GM21367 (cell line): ENCODE measurements at regions not wholly inside any gene's neighbourhood (a gene's known extent, or its start where the extent isn't known, plus 50 kb on each side); places are given as distances from the start of the nearest gene placed in this dataset.
"Not testable (repeated sequence)": the region's sequence is repeated elsewhere in the genome, so short reads cannot be mapped to it uniquely, and the experiment has no call there.

Experiments
- ATAC-seq: cut with Tn5 transposase; IDR thresholded peaks from one replicate; pipeline ENCODE4 v1.9.1; 2021; ENCODE audit not compliant: unreplicated experiment

DNA sequence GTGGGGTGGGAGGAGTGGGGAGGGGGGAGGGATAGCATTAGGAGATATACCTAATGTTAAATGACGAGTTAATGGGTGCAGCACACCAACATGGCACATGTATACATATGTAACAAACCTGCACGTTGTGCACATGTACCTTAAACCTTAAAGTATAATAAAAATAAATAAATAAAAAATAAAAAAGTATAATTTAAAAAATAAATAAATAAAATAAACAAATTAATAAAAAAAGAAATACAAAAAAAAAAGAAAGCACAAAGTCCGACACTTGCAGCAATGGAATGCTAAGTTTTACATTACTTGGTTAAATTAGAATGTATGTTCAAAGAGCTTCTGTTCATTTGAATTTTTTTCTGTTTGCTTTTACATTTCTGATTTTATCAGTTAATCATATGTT, 236.5 kb upstream of the POGK start:
- not testable (repeated sequence) for ATAC-seq

GRCh38 chr1:166603296-166603695, 236.0 kb upstream of the POGK start:
- ATAC-seq: no peak

DNA sequence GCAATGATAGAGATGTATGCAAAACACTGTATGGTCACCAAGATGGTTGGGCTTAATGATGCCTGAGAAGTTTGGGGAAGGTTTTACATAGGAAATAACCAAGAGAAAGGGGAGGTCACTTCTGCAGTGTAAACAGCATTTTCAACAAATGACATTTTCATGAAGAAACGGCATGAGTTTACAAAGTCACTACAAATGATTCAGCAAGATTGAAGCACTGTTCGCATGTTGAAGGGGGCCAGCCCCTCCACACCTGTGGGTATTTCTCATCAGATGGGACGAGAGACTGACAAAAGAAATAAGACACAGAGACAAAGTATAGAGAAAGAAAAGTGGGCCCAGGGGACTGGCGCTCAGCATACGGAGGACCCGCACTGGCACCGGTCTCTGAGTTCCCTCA, 234.1 kb upstream of the POGK start:
- ATAC-seq: no peak

GRCh38 chr1:166612886-166613285, 226.4 kb upstream of the POGK start:
- no peak for ATAC-seq

- no peak for ATAC-seq
Measured at GRCh38 chr1:166616206-166616605, 223.1 kb upstream of the POGK start.

DNA sequence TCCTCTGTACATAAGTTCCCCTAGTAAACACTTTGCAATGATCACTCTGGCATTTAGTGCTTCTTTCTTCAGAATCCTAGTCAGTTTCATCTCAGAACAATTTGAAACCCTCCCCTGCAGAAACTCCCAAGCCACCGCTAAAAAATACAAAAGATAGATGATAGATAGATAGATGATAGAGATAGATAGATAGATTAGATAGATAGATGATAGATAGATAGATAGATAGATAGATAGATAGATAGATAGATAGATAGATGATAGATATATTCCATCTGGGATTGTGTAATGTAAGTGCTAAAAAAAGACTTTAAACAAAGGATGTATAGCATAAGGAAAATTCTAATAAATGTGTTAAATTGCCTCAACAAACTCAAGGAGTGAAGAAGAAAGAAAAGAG, 212.6 kb upstream of the POGK start:
- ATAC-seq: no peak

GRCh38 chr1:166627558-166627957, 211.7 kb upstream of the POGK start:
- ATAC-seq: no peak

- no peak for ATAC-seq
Measured at GRCh38 chr1:166628259-166628658, 211.0 kb upstream of the POGK start.

- no peak for ATAC-seq
Measured at GRCh38 chr1:166629946-166630345, 209.3 kb upstream of the POGK start.

DNA sequence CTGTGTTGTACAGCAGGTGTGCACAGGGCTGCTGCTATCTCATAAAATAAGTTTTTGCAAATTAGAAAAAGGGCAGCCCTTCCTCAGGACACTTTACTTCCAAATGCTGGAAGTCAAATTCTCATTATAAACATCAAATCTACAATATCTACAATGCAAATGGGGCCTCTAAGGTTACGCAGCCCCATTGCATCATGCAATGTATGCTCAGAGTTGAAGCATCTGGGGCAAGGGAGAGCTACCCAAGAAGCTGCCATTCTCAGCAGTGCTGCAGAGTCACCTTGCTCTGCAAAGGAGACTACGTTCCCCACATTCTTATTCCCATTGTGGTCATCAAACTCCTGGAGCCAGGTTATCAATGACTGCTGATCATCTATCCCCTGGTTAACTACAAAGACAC, 208.9 kb upstream of the POGK start:
- ATAC-seq: no peak

DNA sequence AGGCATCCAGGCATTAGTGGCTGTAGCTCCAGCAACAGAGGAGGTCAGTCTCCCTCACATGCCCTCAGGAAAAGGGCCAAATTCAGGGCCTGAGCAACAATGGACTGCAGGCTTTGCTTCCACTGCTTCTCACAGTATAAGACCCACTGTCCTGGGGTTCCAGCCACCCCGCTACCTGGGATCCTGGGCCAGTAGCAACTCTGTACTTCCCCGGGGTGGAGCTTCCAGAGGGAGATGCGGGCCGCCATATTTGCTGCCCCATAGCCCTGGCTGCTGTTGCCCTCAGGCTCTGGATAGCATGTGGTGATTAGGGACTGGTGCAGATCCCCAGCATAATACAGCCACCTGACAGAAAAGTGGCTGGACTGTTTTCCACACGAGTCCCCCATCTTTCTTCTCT, 201.1 kb upstream of the POGK start:
- ATAC-seq: no peak

DNA sequence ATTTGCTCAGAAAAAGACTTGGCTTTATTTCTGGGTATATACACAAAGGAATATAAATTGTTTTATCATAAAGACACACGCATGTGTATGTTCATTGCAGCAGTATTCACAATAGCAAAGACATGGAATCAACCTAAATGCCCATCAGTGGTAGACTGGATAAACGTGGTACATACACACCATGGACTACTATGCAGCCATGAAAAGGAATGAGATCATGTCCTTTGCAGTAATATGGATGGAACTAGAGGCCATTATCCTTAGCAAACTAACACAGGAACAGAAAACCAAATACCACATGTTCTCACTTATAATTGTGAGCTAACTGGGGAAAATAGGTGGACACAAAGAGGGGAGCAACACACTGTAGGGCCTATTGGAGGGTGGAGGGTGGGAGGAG, 182.0 kb upstream of the POGK start:
- not testable (repeated sequence) for ATAC-seq

GRCh38 chr1:166666790-166667189, 172.5 kb upstream of the POGK start:
- not testable (repeated sequence) for ATAC-seq

DNA sequence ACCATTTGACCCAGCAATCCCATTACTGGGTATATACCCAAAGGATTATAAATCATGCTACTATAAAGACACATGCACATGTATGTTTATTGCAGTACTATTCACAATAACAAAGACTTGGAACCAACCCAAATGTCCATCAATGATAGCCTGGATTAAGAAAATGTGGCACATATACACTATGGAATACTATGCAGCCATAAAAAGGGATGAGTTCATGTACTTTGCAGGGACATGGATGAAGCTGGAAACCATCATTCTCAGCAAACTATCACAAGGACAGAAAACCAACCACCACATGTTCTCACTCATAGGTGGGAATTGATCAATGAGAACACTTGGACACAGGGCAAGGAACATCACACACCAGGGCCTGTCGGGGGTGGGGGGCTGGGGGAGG, 171.7 kb upstream of the POGK start:
- ATAC-seq: not testable (repeated sequence)

DNA sequence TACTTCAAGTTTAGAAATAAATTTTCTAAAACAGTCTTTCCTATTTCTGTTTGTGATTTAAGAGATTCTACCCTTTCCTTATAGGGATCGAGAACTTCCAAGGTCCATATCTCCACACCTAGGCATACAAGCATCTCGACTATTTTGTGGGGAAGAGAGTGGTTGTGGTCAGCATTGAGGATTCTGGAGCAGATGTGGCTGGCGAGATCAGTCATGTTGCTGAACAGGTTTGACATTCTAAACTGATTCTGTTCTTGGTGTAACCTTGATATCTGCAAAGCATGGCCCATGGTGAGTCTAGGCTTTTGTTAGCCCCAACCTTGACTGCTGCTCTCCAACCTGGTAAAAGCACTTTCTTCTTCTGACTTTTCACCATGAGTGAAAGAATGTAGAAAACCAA, 167.6 kb upstream of the POGK start:
- no peak for ATAC-seq

DNA sequence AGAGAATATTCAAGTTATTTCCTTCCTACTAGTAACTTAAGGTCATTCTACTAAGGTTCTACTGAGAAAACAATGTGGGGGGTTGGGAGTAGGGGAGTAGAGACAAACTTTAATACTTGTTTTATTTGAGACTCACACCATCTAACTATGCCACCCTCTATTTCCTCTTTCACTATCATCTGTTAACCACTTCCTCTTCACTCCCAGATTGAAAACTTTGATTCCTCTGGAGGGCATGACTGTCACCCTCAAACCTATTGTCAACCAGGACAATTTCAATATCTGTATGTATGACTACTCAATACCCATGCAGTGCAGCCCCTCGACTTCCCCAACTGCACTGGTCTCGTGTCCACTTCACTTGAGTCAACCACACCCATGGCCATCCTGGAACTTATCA, 165.6 kb upstream of the POGK start:
- no peak for ATAC-seq

DNA sequence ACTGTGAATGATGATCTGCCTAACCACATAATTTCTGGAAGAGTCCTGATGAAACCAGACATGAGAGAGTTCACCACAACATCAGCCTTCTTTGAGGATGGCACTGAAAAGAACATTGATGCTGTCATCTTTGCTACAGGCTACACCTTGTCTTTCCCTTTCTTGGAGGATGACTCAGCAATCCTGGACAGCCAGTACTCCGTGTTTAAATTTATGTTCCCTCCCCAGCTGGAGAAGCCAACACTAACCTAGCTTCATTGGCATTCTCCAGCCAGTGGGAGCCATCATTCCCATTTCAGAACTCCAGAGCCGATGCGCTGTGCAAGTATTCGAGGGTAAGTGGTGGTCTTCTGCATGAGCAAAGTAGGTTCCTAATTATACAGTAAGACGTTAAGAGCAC, 164.1 kb upstream of the POGK start:
- ATAC-seq: no peak

- ATAC-seq: no peak
Measured at GRCh38 chr1:166676981-166677380, 162.3 kb upstream of the POGK start.

DNA sequence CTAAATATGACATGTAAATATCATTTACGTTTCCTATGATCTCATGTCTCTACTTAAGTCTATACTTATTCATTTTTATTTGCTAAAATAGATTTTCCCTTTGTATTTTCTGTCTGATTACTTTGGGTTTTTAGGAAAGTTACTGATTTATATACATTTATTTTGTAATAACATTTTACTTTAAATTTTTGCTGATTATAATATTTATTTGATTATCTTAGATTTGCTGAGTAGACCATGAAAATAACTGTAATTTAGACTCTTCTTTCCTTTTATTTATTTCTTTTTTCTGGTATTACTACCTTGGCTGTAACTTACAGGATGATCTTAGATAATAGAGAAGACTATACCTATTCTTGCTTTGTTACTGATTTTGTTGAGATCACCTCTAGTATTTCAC, 159.9 kb upstream of the POGK start:
- ATAC-seq: no peak

DNA sequence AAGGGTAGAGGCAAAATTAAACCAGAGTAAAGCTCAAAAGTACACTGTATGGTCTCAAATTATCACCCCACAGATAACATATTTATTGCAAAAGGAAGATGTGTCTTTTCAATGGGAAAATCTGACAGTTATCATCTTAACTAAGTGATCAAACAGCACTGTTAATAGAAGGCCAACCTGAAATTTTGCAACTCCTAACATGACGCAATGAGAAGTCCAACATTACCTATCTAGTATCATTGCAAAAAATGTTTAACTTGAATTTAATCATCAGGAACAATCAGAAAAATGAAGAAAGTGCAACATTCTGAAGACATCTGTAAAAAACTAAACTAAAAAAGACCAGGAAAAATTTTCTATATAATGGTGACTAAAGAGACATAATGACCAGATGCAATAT, 156.7 kb upstream of the POGK start:
- ATAC-seq: no peak

GRCh38 chr1:166684669-166685068, 154.6 kb upstream of the POGK start:
- ATAC-seq: not testable (repeated sequence)

DNA sequence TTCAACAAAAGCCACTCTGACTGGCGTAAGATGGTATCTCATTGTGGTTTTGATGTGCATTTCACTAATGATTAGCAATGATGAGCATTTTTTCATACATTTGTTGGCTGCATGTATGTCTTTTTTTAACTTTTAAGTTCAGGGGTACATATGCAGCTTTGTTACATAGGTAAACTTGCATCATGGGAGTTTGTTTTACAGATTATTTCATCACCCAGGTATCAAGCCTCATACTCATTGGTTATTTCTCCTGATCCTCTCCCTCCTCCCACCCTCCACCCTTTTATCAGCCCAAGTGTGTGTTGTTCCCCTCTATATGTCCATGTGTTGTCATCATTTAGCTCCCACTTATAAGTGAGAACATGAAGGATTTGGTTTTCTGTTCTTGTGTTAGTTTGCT, 154.1 kb upstream of the POGK start:
- ATAC-seq: no peak

- not testable (repeated sequence) for ATAC-seq
Measured at GRCh38 chr1:166685891-166686290, 153.4 kb upstream of the POGK start.

GRCh38 chr1:166690596-166690995, 148.7 kb upstream of the POGK start:
- ATAC-seq: not testable (repeated sequence)
